A549 (cell line): ENCODE measurements at regions not wholly inside any gene's neighbourhood (a gene's known extent, or its start where the extent isn't known, plus 50 kb on each side); places are given as distances from the start of the nearest gene placed in this dataset.

ENCODE experiments used
- ATAC-seq, 2 experiments: fragments of 200-7000 bp in 1 of 2; fragments of >200 bp in 1 of 2; cut with Nextera tagmentation in 1 of 2; cut with Tn5 transposase in 1 of 2; 3 replicates each; pipeline versions ENCODE4 v1.8.0 to v1.9.1; 2018 to 2020; ENCODE audit warnings: mild to moderate bottlenecking in 1 of 2, moderate library complexity in 1 of 2
- CTCF ChIA-PET: fragments of 300-600 bp; sonication (Branson Sonifier 250); formaldehyde crosslinking; extraction: SDS; loops from one replicate; lab custom pipeline; 2021; ENCODE audit warnings: antibody characterized with exemption, inconsistent platforms; lab: Yijun Ruan, JAX
- POLR2A ChIA-PET: fragments of 350-600 bp; formaldehyde crosslinking; extraction: SDS; loops from one replicate; lab custom pipeline; 2021; ENCODE audit warnings: antibody characterized with exemption, inconsistent platforms; lab: Yijun Ruan, JAX
- DNase-seq, 2 experiments: peaks; one replicate each; pipeline versions ENCODE4 v3.0.0 to v3.0.0-alpha.2; 2011 to 2016; ENCODE audit warnings: low read depth in 1 of 2, low spot score in 1 of 2
- FAIRE-seq: peaks from 2 replicates; lab custom pipeline; 2011; peaks lifted over from hg19 to GRCh38; lab: Jason Lieb, UNC
- H3K27ac ChIP-seq, 2 experiments: fragments of >200 bp; sonication (Bioruptor Twin); formaldehyde crosslinking; 3 replicates each; pipeline ENCODE4 v1.5.1; 2016 to 2017
- H3K4me1 ChIP-seq: fragments of >200 bp; sonication (Bioruptor Twin); formaldehyde crosslinking; 3 replicates; pipeline ENCODE4 v1.6.1; 2016
- H3K4me2 ChIP-seq: fragments of >200 bp; sonication (Bioruptor Twin); formaldehyde crosslinking; 3 replicates; pipeline ENCODE4 v1.6.1; 2016
- H3K4me3 ChIP-seq: fragments of >200 bp; sonication (Bioruptor Twin); formaldehyde crosslinking; 3 replicates; pipeline ENCODE4 v1.5.1; 2016
- H3K9me3 ChIP-seq: fragments of >200 bp; sonication (Bioruptor Twin); formaldehyde crosslinking; 3 replicates; pipeline ENCODE4 v1.6.1; 2016
- BHLHE40 ChIP-seq: IDR thresholded peaks from 2 replicates; pipeline ENCODE4 v1.6.1; 2012; ENCODE audit warnings: low read depth, low read length, inconsistent platforms
- CEBPB ChIP-seq, 2 experiments: fragments of >200 bp in 1 of 2; sonication (Bioruptor Twin) in 1 of 2; formaldehyde crosslinking in 1 of 2; IDR thresholded peaks; 2 replicates each; pipeline ENCODE4 v1.6.1; 2012 to 2016
- CHD2 ChIP-seq: fragments of 150-350 bp; IDR thresholded peaks from 2 replicates; pipeline ENCODE4 v1.6.1; 2014; ENCODE audit warnings: low read length; ENCODE audit not compliant: partially characterized antibody
- CHD4 ChIP-seq: fragments of 200-600 bp; sonication (generic); IDR thresholded peaks from 2 replicates; pipeline ENCODE4 v1.6.1; 2016; ENCODE audit warnings: antibody characterized with exemption, mild to moderate bottlenecking, borderline replicate concordance
- ESRRA ChIP-seq: fragments of 150-350 bp; IDR thresholded peaks from 2 replicates; pipeline ENCODE4 v1.6.1; 2014; ENCODE audit warnings: mild to moderate bottlenecking, low read length, borderline replicate concordance
- FOSL2 ChIP-seq, 2 experiments: fragments of 450-650 bp in 1 of 2; fragments of >200 bp in 1 of 2; sonication (Bioruptor Twin) in 1 of 2; formaldehyde crosslinking; IDR thresholded peaks; 2 replicates each; pipeline versions ENCODE4 v1.5.0 to v1.6.1; 2016 to 2020; ENCODE audit warnings: mild to moderate bottlenecking in 1 of 2, moderate library complexity in 1 of 2
- HOXB5 ChIP-seq: fragments of 250-450 bp; sonication (Bioruptor Pico); IDR thresholded peaks from 2 replicates; pipeline ENCODE4 v1.5.0; 2020; ENCODE audit warnings: mild to moderate bottlenecking, moderate library complexity
- JUN ChIP-seq, 2 experiments: fragments of >200 bp; sonication (Bioruptor Twin); formaldehyde crosslinking; IDR thresholded peaks; 2 replicates in 1 of 2; 3 replicates in 1 of 2; pipeline ENCODE4 v1.6.1; 2016 to 2017
- JUNB ChIP-seq: fragments of >200 bp; sonication (Bioruptor Twin); formaldehyde crosslinking; IDR thresholded peaks from 2 replicates; pipeline ENCODE4 v1.6.1; 2016
- KDM5A ChIP-seq: fragments of 200-600 bp; sonication (generic); IDR thresholded peaks from 2 replicates; pipeline ENCODE4 v1.6.1; 2016; ENCODE audit warnings: antibody characterized with exemption, mild to moderate bottlenecking
- MAFK ChIP-seq: fragments of 450-650 bp; IDR thresholded peaks from 2 replicates; pipeline ENCODE4 v1.6.1; 2014; ENCODE audit not compliant: partially characterized antibody
- MAZ ChIP-seq: fragments of 150-350 bp; IDR thresholded peaks from 2 replicates; pipeline ENCODE4 v1.6.1; 2014; ENCODE audit warnings: antibody characterized with exemption, low read depth, low read length, borderline replicate concordance
- MYC ChIP-seq: IDR thresholded peaks from 2 replicates; pipeline ENCODE4 v1.6.1; 2012; ENCODE audit warnings: mild to moderate bottlenecking, inconsistent platforms, low read length, improper control_type of control experiment, borderline replicate concordance
- NPAS2 ChIP-seq: fragments of 250-450 bp; sonication (Bioruptor Pico); IDR thresholded peaks from 2 replicates; pipeline ENCODE4 v1.8.0; 2022; ENCODE audit warnings: mild to moderate bottlenecking, moderate library complexity, borderline replicate concordance
- SMC3 ChIP-seq: fragments of >200 bp; sonication (Bioruptor Twin); formaldehyde crosslinking; IDR thresholded peaks from 3 replicates; pipeline ENCODE4 v1.6.1; 2018; ENCODE audit warnings: inconsistent platforms
- TFCP2L1 ChIP-seq: fragments of 250-450 bp; sonication (Bioruptor Pico); IDR thresholded peaks from 2 replicates; pipeline ENCODE4 v1.5.0; 2021; ENCODE audit warnings: mild to moderate bottlenecking
- ZC3H11A ChIP-seq: fragments of 450-650 bp; IDR thresholded peaks from 2 replicates; pipeline ENCODE4 v1.6.1; 2014; ENCODE audit warnings: antibody characterized with exemption, mild to moderate bottlenecking
- ZFP36 ChIP-seq: fragments of 450-650 bp; IDR thresholded peaks from 2 replicates; pipeline ENCODE4 v1.6.1; 2014; ENCODE audit warnings: borderline replicate concordance; ENCODE audit not compliant: partially characterized antibody
- WGBS: methylation state at CpG from one replicate; pipeline ENCODE4 v1.1.6; 2017; ENCODE audit errors: missing lambda C conversion rate; 5-methylcytosine and 5-hydroxymethylcytosine counted together
- TF ChIP-seq, protein P1 (sequence below): fragments of >200 bp; sonication (Bioruptor Twin); formaldehyde crosslinking; IDR thresholded peaks from 3 replicates; pipeline ENCODE4 v1.5.1; 2016
- TF ChIP-seq, protein P2 (sequence below): IDR thresholded peaks from 2 replicates; pipeline ENCODE4 v1.6.1; 2012; ENCODE audit warnings: low read depth, borderline replicate concordance
- TF ChIP-seq, protein P3 (sequence below): fragments of 200-600 bp; sonication (generic); IDR thresholded peaks from 2 replicates; pipeline ENCODE4 v1.6.1; 2016; ENCODE audit warnings: antibody characterized with exemption, mild to moderate bottlenecking, moderate library complexity
- TF ChIP-seq, protein P4 (sequence below): IDR thresholded peaks from 2 replicates; pipeline ENCODE4 v1.6.1; 2012
- TF ChIP-seq, protein P5 (sequence below): fragments of 450-650 bp; IDR thresholded peaks from 2 replicates; pipeline ENCODE4 v1.6.1; 2014; ENCODE audit warnings: antibody characterized with exemption

DNA sequence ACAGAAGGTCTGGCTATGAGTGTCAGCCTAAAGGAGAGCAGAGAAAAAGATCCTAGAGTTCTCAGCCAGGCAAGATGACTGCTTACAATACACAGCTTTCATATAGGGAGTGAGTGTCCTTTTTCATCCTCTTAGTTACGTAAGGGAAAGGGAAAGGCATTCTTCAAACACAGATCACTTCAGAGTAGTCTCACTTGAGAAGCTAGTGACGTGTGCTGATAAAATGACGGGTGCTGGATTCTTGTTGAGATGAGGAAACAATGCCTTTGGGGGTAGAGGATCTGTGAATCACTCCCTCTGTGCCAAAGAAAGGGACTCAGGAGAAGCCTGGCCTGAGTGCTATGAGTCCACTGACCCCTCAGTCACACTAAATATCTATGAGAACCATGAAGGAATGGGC, 117.3 kb downstream of the QRSL1 start (continued):
- TF ChIP-seq BHLHE40: no peak
- TF ChIP-seq KDM5A: no peak
- TF ChIP-seq FOSL2 (IDR thresholded peaks at IDR 0.05): peak; percentile 60; the same call in 1 of the 2 replicates
- peak; percentile 82 for TF ChIP-seq FOSL2 (CRISPR knock-in tag; IDR thresholded peaks at IDR 0.05)
- peak; percentile 77 to 89; a peak in 4 of 5 replicates for TF ChIP-seq JUN (IDR thresholded peaks at IDR 0.05)
- TF ChIP-seq HOXB5 (CRISPR knock-in tag): no peak
- no peak for TF ChIP-seq TFCP2L1 (CRISPR knock-in tag)
- no peak for TF ChIP-seq NPAS2
- TF ChIP-seq, protein P1, sequence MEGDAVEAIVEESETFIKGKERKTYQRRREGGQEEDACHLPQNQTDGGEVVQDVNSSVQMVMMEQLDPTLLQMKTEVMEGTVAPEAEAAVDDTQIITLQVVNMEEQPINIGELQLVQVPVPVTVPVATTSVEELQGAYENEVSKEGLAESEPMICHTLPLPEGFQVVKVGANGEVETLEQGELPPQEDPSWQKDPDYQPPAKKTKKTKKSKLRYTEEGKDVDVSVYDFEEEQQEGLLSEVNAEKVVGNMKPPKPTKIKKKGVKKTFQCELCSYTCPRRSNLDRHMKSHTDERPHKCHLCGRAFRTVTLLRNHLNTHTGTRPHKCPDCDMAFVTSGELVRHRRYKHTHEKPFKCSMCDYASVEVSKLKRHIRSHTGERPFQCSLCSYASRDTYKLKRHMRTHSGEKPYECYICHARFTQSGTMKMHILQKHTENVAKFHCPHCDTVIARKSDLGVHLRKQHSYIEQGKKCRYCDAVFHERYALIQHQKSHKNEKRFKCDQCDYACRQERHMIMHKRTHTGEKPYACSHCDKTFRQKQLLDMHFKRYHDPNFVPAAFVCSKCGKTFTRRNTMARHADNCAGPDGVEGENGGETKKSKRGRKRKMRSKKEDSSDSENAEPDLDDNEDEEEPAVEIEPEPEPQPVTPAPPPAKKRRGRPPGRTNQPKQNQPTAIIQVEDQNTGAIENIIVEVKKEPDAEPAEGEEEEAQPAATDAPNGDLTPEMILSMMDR: no peak
- TF ChIP-seq CHD4: no peak
- TF ChIP-seq CHD2: no peak
- no peak for TF ChIP-seq ESRRA
- TF ChIP-seq MAZ: no peak
- TF ChIP-seq, protein P2, sequence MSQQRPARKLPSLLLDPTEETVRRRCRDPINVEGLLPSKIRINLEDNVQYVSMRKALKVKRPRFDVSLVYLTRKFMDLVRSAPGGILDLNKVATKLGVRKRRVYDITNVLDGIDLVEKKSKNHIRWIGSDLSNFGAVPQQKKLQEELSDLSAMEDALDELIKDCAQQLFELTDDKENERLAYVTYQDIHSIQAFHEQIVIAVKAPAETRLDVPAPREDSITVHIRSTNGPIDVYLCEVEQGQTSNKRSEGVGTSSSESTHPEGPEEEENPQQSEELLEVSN: no peak
- TF ChIP-seq, protein P3, sequence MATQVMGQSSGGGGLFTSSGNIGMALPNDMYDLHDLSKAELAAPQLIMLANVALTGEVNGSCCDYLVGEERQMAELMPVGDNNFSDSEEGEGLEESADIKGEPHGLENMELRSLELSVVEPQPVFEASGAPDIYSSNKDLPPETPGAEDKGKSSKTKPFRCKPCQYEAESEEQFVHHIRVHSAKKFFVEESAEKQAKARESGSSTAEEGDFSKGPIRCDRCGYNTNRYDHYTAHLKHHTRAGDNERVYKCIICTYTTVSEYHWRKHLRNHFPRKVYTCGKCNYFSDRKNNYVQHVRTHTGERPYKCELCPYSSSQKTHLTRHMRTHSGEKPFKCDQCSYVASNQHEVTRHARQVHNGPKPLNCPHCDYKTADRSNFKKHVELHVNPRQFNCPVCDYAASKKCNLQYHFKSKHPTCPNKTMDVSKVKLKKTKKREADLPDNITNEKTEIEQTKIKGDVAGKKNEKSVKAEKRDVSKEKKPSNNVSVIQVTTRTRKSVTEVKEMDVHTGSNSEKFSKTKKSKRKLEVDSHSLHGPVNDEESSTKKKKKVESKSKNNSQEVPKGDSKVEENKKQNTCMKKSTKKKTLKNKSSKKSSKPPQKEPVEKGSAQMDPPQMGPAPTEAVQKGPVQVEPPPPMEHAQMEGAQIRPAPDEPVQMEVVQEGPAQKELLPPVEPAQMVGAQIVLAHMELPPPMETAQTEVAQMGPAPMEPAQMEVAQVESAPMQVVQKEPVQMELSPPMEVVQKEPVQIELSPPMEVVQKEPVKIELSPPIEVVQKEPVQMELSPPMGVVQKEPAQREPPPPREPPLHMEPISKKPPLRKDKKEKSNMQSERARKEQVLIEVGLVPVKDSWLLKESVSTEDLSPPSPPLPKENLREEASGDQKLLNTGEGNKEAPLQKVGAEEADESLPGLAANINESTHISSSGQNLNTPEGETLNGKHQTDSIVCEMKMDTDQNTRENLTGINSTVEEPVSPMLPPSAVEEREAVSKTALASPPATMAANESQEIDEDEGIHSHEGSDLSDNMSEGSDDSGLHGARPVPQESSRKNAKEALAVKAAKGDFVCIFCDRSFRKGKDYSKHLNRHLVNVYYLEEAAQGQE: no peak
- TF ChIP-seq JUNB: peak; percentile 81
- peak; percentile 50 to 86; a peak in 3 of 4 replicates for TF ChIP-seq CEBPB (IDR thresholded peaks at IDR 0.05)

DNA sequence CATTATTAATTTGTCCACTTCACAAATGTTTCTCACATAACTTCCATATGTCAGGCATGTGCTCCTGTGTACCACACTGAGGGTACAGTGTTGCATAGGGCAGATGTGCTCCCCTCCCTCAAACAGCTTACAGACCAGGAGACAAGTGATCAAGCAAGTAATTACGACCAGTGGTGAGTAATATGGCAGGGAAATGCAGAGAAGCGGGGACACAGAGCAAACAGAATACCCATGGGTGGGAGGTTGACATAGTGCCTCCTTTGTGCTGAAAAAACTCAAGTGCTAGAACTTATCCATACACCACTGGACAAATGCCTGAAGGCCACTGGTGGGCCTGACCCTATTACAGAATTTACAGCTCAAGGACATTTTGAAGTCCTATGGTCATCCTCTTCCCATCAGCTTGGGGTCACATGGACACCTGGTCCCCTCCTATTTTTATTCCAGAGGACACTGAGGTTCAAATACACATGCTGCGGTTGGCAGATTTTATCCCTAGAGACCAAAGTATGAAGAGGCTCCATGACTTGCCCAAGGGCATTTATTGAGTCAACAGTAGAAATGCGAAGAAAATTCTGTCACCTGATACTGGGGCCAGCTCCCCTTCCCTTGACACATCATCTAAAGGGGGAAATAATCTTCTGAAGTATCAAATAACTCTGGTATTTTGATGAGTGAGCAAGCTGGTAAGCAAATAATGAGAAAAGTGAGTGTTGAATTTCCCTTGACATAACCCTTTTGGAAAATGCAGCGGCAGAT, 116.6 kb downstream of the QRSL1 start:
- FAIRE-seq (no peak), ATAC-seq (peak; percentile 73 to 78), DNase-seq (peak; percentile 21 to 80)
- peaks cover 74% of the 10 kb centered on the region for H3K4me1 ChIP-seq
- peak overlapping the region; percentile 73 for H3K4me2 ChIP-seq
- TF ChIP-seq, protein P4, sequence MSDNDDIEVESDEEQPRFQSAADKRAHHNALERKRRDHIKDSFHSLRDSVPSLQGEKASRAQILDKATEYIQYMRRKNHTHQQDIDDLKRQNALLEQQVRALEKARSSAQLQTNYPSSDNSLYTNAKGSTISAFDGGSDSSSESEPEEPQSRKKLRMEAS: peak; percentile 26; the same call in 1 of the 2 replicates
- TF ChIP-seq, protein P5, sequence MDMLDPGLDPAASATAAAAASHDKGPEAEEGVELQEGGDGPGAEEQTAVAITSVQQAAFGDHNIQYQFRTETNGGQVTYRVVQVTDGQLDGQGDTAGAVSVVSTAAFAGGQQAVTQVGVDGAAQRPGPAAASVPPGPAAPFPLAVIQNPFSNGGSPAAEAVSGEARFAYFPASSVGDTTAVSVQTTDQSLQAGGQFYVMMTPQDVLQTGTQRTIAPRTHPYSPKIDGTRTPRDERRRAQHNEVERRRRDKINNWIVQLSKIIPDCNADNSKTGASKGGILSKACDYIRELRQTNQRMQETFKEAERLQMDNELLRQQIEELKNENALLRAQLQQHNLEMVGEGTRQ: peak; percentile 33
- TF ChIP-seq HOXB5 (CRISPR knock-in tag): no peak
- TF ChIP-seq ZC3H11A: no peak
- TF ChIP-seq FOSL2 (IDR thresholded peaks at IDR 0.05): 0 out of 2 replicates have a peak, but pooled peaks have one; percentile 5
- TF ChIP-seq FOSL2 (CRISPR knock-in tag; IDR thresholded peaks at IDR 0.05): peak; percentile 20; the same call in 1 of the 2 replicates
- TF ChIP-seq MAFK: peak; percentile 81
- TF ChIP-seq SMC3: no peak; the same call in 2 of the 3 replicates
- TF ChIP-seq MYC: no peak
- no peak for TF ChIP-seq ZFP36
- 0 out of 3 replicates have a peak, but pooled peaks cover 3% of the 10 kb centered on the region for H3K9me3 ChIP-seq
- CTCF ChIA-PET: no interaction called here
- H3K27ac ChIP-seq: peak overlapping the region; percentile 94 to 97
- POLR2A ChIA-PET: interaction anchor here (1.1 kb wide), 1 partner anchor 228 kb away, joined by 3 read pairs; no protein-coding TSS in a partner anchor
- H3K4me3 ChIP-seq: no peak overlapping the region
- 18% methylated on average over 5 of the region's 5 CpGs for WGBS
